ENCODE measurements at regions not wholly inside any gene's neighbourhood (a gene's known extent, or its start where the extent isn't known, plus 50 kb on each side); places are given as distances from the start of the nearest gene placed in this dataset.

GRCh38 chr15:62521396-62521795 lies 356.3 kb upstream of the C2CD4B start:
- Histone ChIP-seq H3K9me3 (ENCODE audit: control insufficient read depth in 2 of 3, low read length in 3 of 3) (no peaks in the 10 kb centered on the region), H3K4me3 (ENCODE audit: low read length) (no peak overlapping the region), H3K27me3 (ENCODE audit: control insufficient read depth in 2 of 2, insufficient read depth in 2 of 2, low read length in 2 of 2) (no peaks in the 10 kb centered on the region), H3K27ac (ENCODE audit: low read depth, low read length) (no peak overlapping the region), H3K36me3 (ENCODE audit: control insufficient read depth in 2 of 3, insufficient read depth in 3 of 3, low read length in 3 of 3) (no peaks in the 10 kb centered on the region), H3K4me1 (ENCODE audit: control insufficient read depth in 2 of 2, insufficient read depth in 2 of 2, low read length in 2 of 2) (no peaks in the 10 kb centered on the region)
- no peak overlapping the region for H3K27ac Mint-ChIP-seq
- CTCF ChIA-PET, result no interaction called here
- no peaks in the 10 kb centered on the region for H3K36me3 Mint-ChIP-seq
- H3K9me3 Mint-ChIP-seq, result peaks cover 0 to 2% (median 0%) of the 10 kb centered on the region in 11 donors
- POLR2A ChIA-PET, result no interaction called here
- H3K4me3 Mint-ChIP-seq, result no peak overlapping the region
- DNase-seq, result no peak
- H3K27me3 Mint-ChIP-seq, result peaks cover 12 to 55% (median 37%) of the 10 kb centered on the region in 5 donors
- ATAC-seq, result no peak
- intact Hi-C loops (cut with micrococcal nuclease), result no loop called here
- H3K4me1 Mint-ChIP-seq, result no peaks in the 10 kb centered on the region

DNA sequence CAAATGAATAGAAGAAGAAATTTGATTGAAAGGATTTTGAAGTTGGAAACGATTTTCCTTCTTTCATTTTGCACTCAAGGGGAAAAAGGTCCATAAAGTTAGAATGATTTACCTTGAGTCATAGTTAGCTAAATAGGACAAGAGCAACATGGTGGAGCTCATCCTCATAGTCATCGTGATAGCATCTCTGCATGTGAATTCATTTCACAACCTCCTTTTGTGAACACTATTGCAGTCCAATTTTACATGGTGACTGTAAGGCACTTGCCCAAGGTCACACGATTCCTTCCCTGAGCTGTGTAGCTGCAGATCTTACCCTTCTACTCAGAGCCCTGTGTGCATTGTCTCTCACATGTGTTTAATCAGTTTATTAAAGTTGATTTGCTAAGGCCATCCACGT lies 359.8 kb upstream of the C2CD4B start:
- H3K27me3 Mint-ChIP-seq, result peaks cover 12 to 43% (median 31%) of the 10 kb centered on the region in 5 donors
- H3K36me3 Mint-ChIP-seq, result no peaks in the 10 kb centered on the region
- H3K27ac ChIP-seq (ENCODE audit: low read depth, low read length), result no peak overlapping the region
- peaks cover 0 to 3% (median 0%) of the 10 kb centered on the region in 11 donors for H3K9me3 Mint-ChIP-seq
- intact Hi-C loops (cut with micrococcal nuclease), result no loop called here
- no peaks in the 10 kb centered on the region for H3K27me3 ChIP-seq (ENCODE audit: control insufficient read depth in 2 of 2, insufficient read depth in 2 of 2, low read length in 2 of 2)
- no peaks in the 10 kb centered on the region for H3K9me3 ChIP-seq (ENCODE audit: control insufficient read depth in 2 of 3, low read length in 3 of 3)
- H3K4me1 ChIP-seq (ENCODE audit: control insufficient read depth in 2 of 2, insufficient read depth in 2 of 2, low read length in 2 of 2), result no peaks in the 10 kb centered on the region
- H3K27ac Mint-ChIP-seq, result no peak overlapping the region
- no peaks in the 10 kb centered on the region for H3K36me3 ChIP-seq (ENCODE audit: control insufficient read depth in 2 of 3, insufficient read depth in 3 of 3, low read length in 3 of 3)
- CTCF ChIA-PET, result no interaction called here
- no peaks in the 10 kb centered on the region for H3K4me1 Mint-ChIP-seq
- no peak overlapping the region for H3K4me3 ChIP-seq (ENCODE audit: low read length)
- ATAC-seq, result no peak
- DNase-seq, result no peak
- POLR2A ChIA-PET, result interaction anchor here (0.5 kb wide), 1 partner anchor 162 kb away, joined by 3 read pairs; no protein-coding TSS in a partner anchor
- H3K4me3 Mint-ChIP-seq, result no peak overlapping the region

- DNase-seq, result no peak
- peaks cover 0 to 2% (median 0%) of the 10 kb centered on the region in 11 donors for H3K9me3 Mint-ChIP-seq
- H3K27ac ChIP-seq (ENCODE audit: low read depth, low read length), result no peak overlapping the region
- H3K9me3 ChIP-seq (ENCODE audit: control insufficient read depth in 2 of 3, low read length in 3 of 3), result no peaks in the 10 kb centered on the region
- no peaks in the 10 kb centered on the region for H3K36me3 ChIP-seq (ENCODE audit: control insufficient read depth in 2 of 3, insufficient read depth in 3 of 3, low read length in 3 of 3)
- H3K27me3 Mint-ChIP-seq, result peaks cover 10 to 38% (median 33%) of the 10 kb centered on the region in 5 donors
- H3K4me3 ChIP-seq (ENCODE audit: low read length), result no peak overlapping the region
- H3K27ac Mint-ChIP-seq, result no peak overlapping the region
- ChIA-PET POLR2A (no interaction called here), CTCF (no interaction called here)
- intact Hi-C loops (cut with micrococcal nuclease), result no loop called here
- H3K36me3 Mint-ChIP-seq, result no peaks in the 10 kb centered on the region
- ATAC-seq, result no peak
- no peaks in the 10 kb centered on the region for H3K4me1 ChIP-seq (ENCODE audit: control insufficient read depth in 2 of 2, insufficient read depth in 2 of 2, low read length in 2 of 2)
- no peaks in the 10 kb centered on the region for H3K27me3 ChIP-seq (ENCODE audit: control insufficient read depth in 2 of 2, insufficient read depth in 2 of 2, low read length in 2 of 2)
- H3K4me1 Mint-ChIP-seq, result no peaks in the 10 kb centered on the region
- H3K4me3 Mint-ChIP-seq, result no peak overlapping the region
Measured at GRCh38 chr15:62527387-62527786, 362.3 kb upstream of the C2CD4B start.

DNA sequence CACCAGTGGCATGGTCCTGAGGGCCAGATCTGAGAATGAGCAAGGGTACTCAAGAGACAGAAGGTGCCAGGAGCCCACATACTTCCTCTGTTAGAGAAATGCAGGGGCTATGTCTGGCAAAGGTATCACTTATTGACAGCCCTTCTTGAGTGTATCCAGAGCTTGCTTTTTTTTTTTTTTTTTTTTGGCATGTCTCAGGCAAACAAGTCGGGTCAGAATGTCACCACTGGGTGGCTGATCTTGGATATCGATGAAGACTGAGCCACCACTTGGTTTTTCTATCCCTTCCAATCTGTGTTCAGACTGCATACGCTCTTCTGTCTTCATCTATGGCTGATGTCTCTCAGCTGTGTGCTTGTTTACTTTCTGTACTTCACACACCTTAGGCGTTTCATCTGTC lies 363.4 kb upstream of the C2CD4B start:
- Histone ChIP-seq H3K27ac (ENCODE audit: low read depth, low read length) (no peak overlapping the region), H3K9me3 (ENCODE audit: control insufficient read depth in 2 of 3, low read length in 3 of 3) (no peaks in the 10 kb centered on the region), H3K4me1 (ENCODE audit: control insufficient read depth in 2 of 2, insufficient read depth in 2 of 2, low read length in 2 of 2) (no peaks in the 10 kb centered on the region), H3K4me3 (ENCODE audit: low read length) (no peak overlapping the region), H3K27me3 (ENCODE audit: control insufficient read depth in 2 of 2, insufficient read depth in 2 of 2, low read length in 2 of 2) (no peaks in the 10 kb centered on the region), H3K36me3 (ENCODE audit: control insufficient read depth in 2 of 3, insufficient read depth in 3 of 3, low read length in 3 of 3) (no peaks in the 10 kb centered on the region)
- Mint-ChIP-seq H3K27me3 (peaks cover 7 to 32% (median 25%) of the 10 kb centered on the region in 5 donors), H3K27ac (no peak overlapping the region), H3K4me3 (no peak overlapping the region), H3K9me3 (peaks cover 0 to 2% (median 0%) of the 10 kb centered on the region in 11 donors), H3K4me1 (no peaks in the 10 kb centered on the region), H3K36me3 (no peaks in the 10 kb centered on the region)
- POLR2A ChIA-PET, result no interaction called here
- intact Hi-C loops (cut with micrococcal nuclease), result no loop called here
- DNase-seq, result no peak
- ATAC-seq, result no peak
- CTCF ChIA-PET, result no interaction called here

DNA sequence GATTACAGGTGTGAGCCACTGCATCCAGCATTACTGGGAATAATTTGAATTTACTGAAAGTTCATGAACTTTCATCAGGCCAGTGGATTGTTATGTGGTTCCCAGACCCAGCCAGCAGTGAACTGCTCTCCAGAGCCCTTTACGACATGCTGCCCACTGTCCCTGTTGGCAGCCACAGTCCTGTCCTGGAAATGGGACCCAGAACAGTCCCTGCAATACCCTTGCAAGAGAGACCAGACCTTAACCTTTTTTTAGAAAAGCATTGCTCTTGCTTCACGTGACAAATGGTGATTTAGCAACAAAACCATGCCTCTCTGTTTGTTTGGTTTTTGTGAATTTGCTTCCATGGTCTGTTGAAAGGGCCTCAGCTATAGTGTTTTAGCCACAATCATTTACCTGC lies 367.3 kb upstream of the C2CD4B start:
- peaks cover 3 to 19% (median 13%) of the 10 kb centered on the region in 5 donors for H3K27me3 Mint-ChIP-seq
- no peaks in the 10 kb centered on the region for H3K4me1 Mint-ChIP-seq
- Histone ChIP-seq H3K27me3 (ENCODE audit: control insufficient read depth in 2 of 2, insufficient read depth in 2 of 2, low read length in 2 of 2) (no peaks in the 10 kb centered on the region), H3K4me1 (ENCODE audit: control insufficient read depth in 2 of 2, insufficient read depth in 2 of 2, low read length in 2 of 2) (no peaks in the 10 kb centered on the region), H3K9me3 (ENCODE audit: control insufficient read depth in 2 of 3, low read length in 3 of 3) (no peaks in the 10 kb centered on the region), H3K27ac (ENCODE audit: low read depth, low read length) (no peak overlapping the region), H3K4me3 (ENCODE audit: low read length) (no peak overlapping the region), H3K36me3 (ENCODE audit: control insufficient read depth in 2 of 3, insufficient read depth in 3 of 3, low read length in 3 of 3) (no peaks in the 10 kb centered on the region)
- DNase-seq, result no peak
- no peaks in the 10 kb centered on the region for H3K36me3 Mint-ChIP-seq
- ATAC-seq, result no peak
- ChIA-PET POLR2A (no interaction called here), CTCF (no interaction called here)
- intact Hi-C loops (cut with micrococcal nuclease), result no loop called here
- H3K9me3 Mint-ChIP-seq, result peaks cover 0 to 1% (median 0%) of the 10 kb centered on the region in 11 donors
- no peak overlapping the region for H3K4me3 Mint-ChIP-seq
- H3K27ac Mint-ChIP-seq, result no peak overlapping the region

DNA sequence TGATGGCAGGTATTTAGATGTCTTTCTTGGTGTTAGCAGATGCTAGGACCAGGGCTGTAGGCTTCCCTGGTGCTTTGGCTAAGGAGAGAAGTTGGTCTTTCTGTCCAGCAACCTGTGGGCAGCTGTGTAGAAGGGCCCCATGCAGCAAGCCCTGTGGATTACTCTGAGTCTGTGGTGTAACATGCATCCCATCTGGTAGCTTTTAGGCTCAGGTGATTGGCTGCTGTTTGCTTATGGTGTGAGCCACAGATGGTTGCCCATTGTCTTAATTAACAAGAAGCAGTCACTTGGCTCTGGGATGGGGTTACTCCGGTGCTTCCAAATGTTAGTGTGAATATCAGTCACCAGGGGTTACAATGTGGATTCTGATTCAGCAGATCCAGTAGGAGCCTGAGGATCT lies 368.6 kb upstream of the C2CD4B start:
- CTCF ChIA-PET, result no interaction called here
- ATAC-seq (no peak), DNase-seq (no peak)
- H3K4me1 ChIP-seq (ENCODE audit: control insufficient read depth in 2 of 2, insufficient read depth in 2 of 2, low read length in 2 of 2), result no peaks in the 10 kb centered on the region
- no peaks in the 10 kb centered on the region for H3K36me3 ChIP-seq (ENCODE audit: control insufficient read depth in 2 of 3, insufficient read depth in 3 of 3, low read length in 3 of 3)
- intact Hi-C loops (cut with micrococcal nuclease), result no loop called here
- POLR2A ChIA-PET, result no interaction called here
- Mint-ChIP-seq H3K36me3 (no peaks in the 10 kb centered on the region), H3K9me3 (no peaks in the 10 kb centered on the region), H3K4me3 (no peak overlapping the region), H3K4me1 (no peaks in the 10 kb centered on the region), H3K27ac (no peak overlapping the region), H3K27me3 (peaks cover 5 to 25% (median 12%) of the 10 kb centered on the region in 5 donors)
- no peak overlapping the region for H3K4me3 ChIP-seq (ENCODE audit: low read length)
- no peaks in the 10 kb centered on the region for H3K27me3 ChIP-seq (ENCODE audit: control insufficient read depth in 2 of 2, insufficient read depth in 2 of 2, low read length in 2 of 2)
- no peaks in the 10 kb centered on the region for H3K9me3 ChIP-seq (ENCODE audit: control insufficient read depth in 2 of 3, low read length in 3 of 3)
- H3K27ac ChIP-seq (ENCODE audit: low read depth, low read length), result no peak overlapping the region

DNA sequence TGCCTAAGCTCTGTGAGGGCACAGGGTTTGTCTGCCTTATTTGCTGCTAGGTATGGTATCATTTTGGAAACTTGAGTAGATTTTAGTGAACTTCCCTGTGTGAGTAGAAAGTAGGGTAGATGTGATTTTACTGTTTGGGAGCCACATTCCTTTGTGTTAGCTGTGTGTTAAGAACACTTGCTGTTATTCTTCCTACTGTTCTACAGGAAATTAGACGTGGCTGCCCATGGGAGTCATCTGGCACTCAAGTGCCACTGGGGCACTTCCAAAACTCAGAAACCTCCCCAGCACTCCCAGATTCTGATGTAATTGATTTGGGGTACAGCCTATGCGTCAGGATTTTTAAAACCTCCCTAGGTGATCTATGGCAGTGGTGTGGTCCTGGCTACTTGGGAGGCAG lies 369.9 kb upstream of the C2CD4B start:
- H3K9me3 ChIP-seq (ENCODE audit: control insufficient read depth in 2 of 3, low read length in 3 of 3), result no peaks in the 10 kb centered on the region
- CTCF ChIA-PET, result no interaction called here
- Mint-ChIP-seq H3K4me3 (no peak overlapping the region), H3K27me3 (peaks cover 5 to 27% (median 9%) of the 10 kb centered on the region in 5 donors), H3K36me3 (no peaks in the 10 kb centered on the region), H3K9me3 (no peaks in the 10 kb centered on the region), H3K4me1 (no peaks in the 10 kb centered on the region), H3K27ac (no peak overlapping the region)
- no peak overlapping the region for H3K4me3 ChIP-seq (ENCODE audit: low read length)
- H3K4me1 ChIP-seq (ENCODE audit: control insufficient read depth in 2 of 2, insufficient read depth in 2 of 2, low read length in 2 of 2), result no peaks in the 10 kb centered on the region
- H3K27ac ChIP-seq (ENCODE audit: low read depth, low read length), result no peak overlapping the region
- H3K27me3 ChIP-seq (ENCODE audit: control insufficient read depth in 2 of 2, insufficient read depth in 2 of 2, low read length in 2 of 2), result no peaks in the 10 kb centered on the region
- POLR2A ChIA-PET, result no interaction called here
- intact Hi-C loops (cut with micrococcal nuclease), result no loop called here
- DNase-seq (no peak), ATAC-seq (no peak)
- no peaks in the 10 kb centered on the region for H3K36me3 ChIP-seq (ENCODE audit: control insufficient read depth in 2 of 3, insufficient read depth in 3 of 3, low read length in 3 of 3)

Measured in naive thymus-derived CD4-positive, alpha-beta T cell (primary cell).